ENCODE measurements at regions not wholly inside any gene's neighbourhood (a gene's known extent, or its start where the extent isn't known, plus 50 kb on each side); places are given as distances from the start of the nearest gene placed in this dataset.

GRCh38 chr22:49624421-49625177, 203.1 kb downstream of the BRD1 start:
- H4K20me1 ChIP-seq (ENCODE audit: insufficient read depth, low read length, poor library complexity, severe bottlenecking), result peaks cover 11% of the 10 kb centered on the region
- no peaks in the 10 kb centered on the region for H3F3A ChIP-seq (ENCODE audit: low read depth)
- H3K4me1 ChIP-seq (ENCODE audit: insufficient read depth, low read length, poor library complexity, severe bottlenecking), result no peaks in the 10 kb centered on the region
- no peaks in the 10 kb centered on the region for H3K9me3 ChIP-seq (ENCODE audit: insufficient read depth, low read depth, low read length)
- no peaks in the 10 kb centered on the region for H3K36me3 ChIP-seq (ENCODE audit: insufficient read depth, low read length)
- H3K27me3 ChIP-seq (ENCODE audit: insufficient read depth, low read length, poor library complexity, severe bottlenecking), result no peaks in the 10 kb centered on the region
- no peaks in the 10 kb centered on the region for H3K9me2 ChIP-seq (replicated peaks; ENCODE audit: low read depth, low read length)
- no peak overlapping the region for H3K9ac ChIP-seq (ENCODE audit: low read depth, low read length, poor library complexity, severe bottlenecking)
- peaks cover 20% of the 10 kb centered on the region; the same call in 1 of the 2 replicates for H3K79me2 ChIP-seq (ENCODE audit: insufficient read depth, low read length)
- TF ChIP-seq, protein P1, sequence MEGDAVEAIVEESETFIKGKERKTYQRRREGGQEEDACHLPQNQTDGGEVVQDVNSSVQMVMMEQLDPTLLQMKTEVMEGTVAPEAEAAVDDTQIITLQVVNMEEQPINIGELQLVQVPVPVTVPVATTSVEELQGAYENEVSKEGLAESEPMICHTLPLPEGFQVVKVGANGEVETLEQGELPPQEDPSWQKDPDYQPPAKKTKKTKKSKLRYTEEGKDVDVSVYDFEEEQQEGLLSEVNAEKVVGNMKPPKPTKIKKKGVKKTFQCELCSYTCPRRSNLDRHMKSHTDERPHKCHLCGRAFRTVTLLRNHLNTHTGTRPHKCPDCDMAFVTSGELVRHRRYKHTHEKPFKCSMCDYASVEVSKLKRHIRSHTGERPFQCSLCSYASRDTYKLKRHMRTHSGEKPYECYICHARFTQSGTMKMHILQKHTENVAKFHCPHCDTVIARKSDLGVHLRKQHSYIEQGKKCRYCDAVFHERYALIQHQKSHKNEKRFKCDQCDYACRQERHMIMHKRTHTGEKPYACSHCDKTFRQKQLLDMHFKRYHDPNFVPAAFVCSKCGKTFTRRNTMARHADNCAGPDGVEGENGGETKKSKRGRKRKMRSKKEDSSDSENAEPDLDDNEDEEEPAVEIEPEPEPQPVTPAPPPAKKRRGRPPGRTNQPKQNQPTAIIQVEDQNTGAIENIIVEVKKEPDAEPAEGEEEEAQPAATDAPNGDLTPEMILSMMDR (conservative IDR thresholded peaks at IDR 0.05; ENCODE audit: low read length), result no peak
- TF ChIP-seq EZH2phosphoT487 (IDR thresholded peaks at IDR 0.05; ENCODE audit: borderline replicate concordance), result no peak
- H3K4me3 ChIP-seq (ENCODE audit: low read length, poor library complexity, severe bottlenecking), result no peak overlapping the region
- H3K4me2 ChIP-seq (ENCODE audit: low read depth, low read length, poor library complexity, severe bottlenecking), result no peak overlapping the region
- no peak overlapping the region for H2AFZ ChIP-seq (ENCODE audit: low read length)

DNA sequence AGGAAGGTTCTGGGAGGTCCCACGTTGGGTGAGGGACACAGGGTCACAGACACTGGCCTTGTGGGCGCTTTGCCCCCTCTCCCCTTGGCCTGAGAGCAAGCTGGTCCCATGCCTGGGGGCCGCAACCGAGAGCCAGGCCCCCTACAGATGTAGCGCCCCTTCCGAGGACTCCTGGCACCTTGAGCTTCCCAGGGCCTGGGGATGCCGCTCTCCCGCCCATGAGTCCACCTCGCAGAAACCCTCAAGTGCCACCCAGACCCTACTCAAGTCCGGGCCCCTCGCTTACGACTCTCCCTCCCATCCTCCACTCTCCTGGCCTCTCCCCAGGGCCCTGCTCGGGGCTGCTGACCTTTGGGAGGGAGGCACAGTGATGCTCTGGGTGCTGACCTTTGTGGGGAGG, 204.0 kb downstream of the BRD1 start:
- Histone ChIP-seq H3K27me3 (ENCODE audit: insufficient read depth, low read length, poor library complexity, severe bottlenecking) (no peaks in the 10 kb centered on the region), H3K4me3 (ENCODE audit: low read length, poor library complexity, severe bottlenecking) (no peak overlapping the region), H3K9ac (ENCODE audit: low read depth, low read length, poor library complexity, severe bottlenecking) (no peak overlapping the region), H4K20me1 (ENCODE audit: insufficient read depth, low read length, poor library complexity, severe bottlenecking) (peaks cover 8% of the 10 kb centered on the region), H3K4me2 (ENCODE audit: low read depth, low read length, poor library complexity, severe bottlenecking) (no peak overlapping the region), H3K4me1 (ENCODE audit: insufficient read depth, low read length, poor library complexity, severe bottlenecking) (no peaks in the 10 kb centered on the region), H2AFZ (ENCODE audit: low read length) (no peak overlapping the region), H3F3A (ENCODE audit: low read depth) (no peaks in the 10 kb centered on the region), H3K9me3 (ENCODE audit: insufficient read depth, low read depth, low read length) (no peaks in the 10 kb centered on the region), H3K79me2 (ENCODE audit: insufficient read depth, low read length) (peaks cover 19% of the 10 kb centered on the region; the same call in 1 of the 2 replicates), H3K36me3 (ENCODE audit: insufficient read depth, low read length) (no peaks in the 10 kb centered on the region), H3K9me2 (replicated peaks; ENCODE audit: low read depth, low read length) (no peaks in the 10 kb centered on the region)
- no peak for TF ChIP-seq EZH2phosphoT487 (IDR thresholded peaks at IDR 0.05; ENCODE audit: borderline replicate concordance)
- TF ChIP-seq, protein P1 (conservative IDR thresholded peaks at IDR 0.05; ENCODE audit: low read length), result no peak

- Histone ChIP-seq H3F3A (ENCODE audit: low read depth) (no peaks in the 10 kb centered on the region), H3K9me3 (ENCODE audit: insufficient read depth, low read depth, low read length) (no peaks in the 10 kb centered on the region), H3K36me3 (ENCODE audit: insufficient read depth, low read length) (no peaks in the 10 kb centered on the region), H3K79me2 (ENCODE audit: insufficient read depth, low read length) (peaks cover 16% of the 10 kb centered on the region; the same call in 1 of the 2 replicates), H3K4me2 (ENCODE audit: low read depth, low read length, poor library complexity, severe bottlenecking) (no peak overlapping the region), H3K4me3 (ENCODE audit: low read length, poor library complexity, severe bottlenecking) (no peak overlapping the region), H3K27me3 (ENCODE audit: insufficient read depth, low read length, poor library complexity, severe bottlenecking) (no peaks in the 10 kb centered on the region), H2AFZ (ENCODE audit: low read length) (no peak overlapping the region), H4K20me1 (ENCODE audit: insufficient read depth, low read length, poor library complexity, severe bottlenecking) (peaks cover 8% of the 10 kb centered on the region), H3K9ac (ENCODE audit: low read depth, low read length, poor library complexity, severe bottlenecking) (no peak overlapping the region), H3K9me2 (replicated peaks; ENCODE audit: low read depth, low read length) (no peaks in the 10 kb centered on the region), H3K4me1 (ENCODE audit: insufficient read depth, low read length, poor library complexity, severe bottlenecking) (no peaks in the 10 kb centered on the region)
- TF ChIP-seq EZH2phosphoT487 (IDR thresholded peaks at IDR 0.05; ENCODE audit: borderline replicate concordance), result no peak
- TF ChIP-seq, protein P1 (conservative IDR thresholded peaks at IDR 0.05; ENCODE audit: low read length), result no peak
These were observed 204.5 kb downstream of the BRD1 start for GRCh38 chr22:49623176-49623575.
